ENCODE measurements at regions not wholly inside any gene's neighbourhood (a gene's known extent, or its start where the extent isn't known, plus 50 kb on each side); places are given as distances from the start of the nearest gene placed in this dataset.

GRCh38 chr5:51279983-51280706, 103.1 kb upstream of the ISL1 start:
- DNase-seq (ENCODE audit: low read depth), result no peak

- no peak for DNase-seq (ENCODE audit: low read depth)
These were observed 97.2 kb upstream of the ISL1 start for GRCh38 chr5:51286046-51286445.

- no peak for DNase-seq (ENCODE audit: low read depth)
These were observed 80.9 kb upstream of the ISL1 start for GRCh38 chr5:51302343-51302742.

- DNase-seq (ENCODE audit: low read depth), result no peak
These were observed 56.4 kb upstream of the ISL1 start for GRCh38 chr5:51326844-51327243.

Data from fibroblast of gingiva (primary cell).